Psoas muscle (tissue), 7 donors: ENCODE measurements at regions not wholly inside any gene's neighbourhood (a gene's known extent, or its start where the extent isn't known, plus 50 kb on each side); places are given as distances from the start of the nearest gene placed in this dataset.

Experiments used
- ATAC-seq, 4 donors: fragments of 200-7000 bp; cut with Tn5 transposase; one replicate each; pipeline ENCODE4 v1.9.1; 2020; ENCODE audit warnings: moderate library complexity in 3 of 4, mild to moderate bottlenecking in 2 of 4
- DNase-seq, 2 donors: peaks; one replicate each; pipeline ENCODE4 v3.0.0-alpha.2; 2020
- H3K27ac ChIP-seq: fragments of 200-600 bp; one replicate; pipeline ENCODE4 v1.8.0; 2022
- H3K27me3 ChIP-seq, 3 donors: fragments of 200-600 bp in 1 of 3; one replicate each; pipeline versions ENCODE4 v1.6.1 to v1.8.0; 2013 to 2022; ENCODE audit warnings: low read length in 2 of 3, mild to moderate bottlenecking in 2 of 3, moderate library complexity in 1 of 3; ENCODE audit not compliant: insufficient read depth in 3 of 3
- H3K36me3 ChIP-seq, 2 donors: fragments of 200-600 bp in 1 of 2; one replicate each; pipeline versions ENCODE4 v1.6.1 to v1.8.0; 2013 to 2022; ENCODE audit warnings: low read depth in 1 of 2, mild to moderate bottlenecking in 1 of 2, moderate library complexity in 1 of 2; ENCODE audit not compliant: insufficient read depth in 1 of 2
- H3K4me1 ChIP-seq: fragments of 200-600 bp; one replicate; pipeline ENCODE4 v1.8.0; 2022
- H3K4me3 ChIP-seq: fragments of 200-600 bp; one replicate; pipeline ENCODE4 v1.8.0; 2022; ENCODE audit warnings: mild to moderate bottlenecking
- H3K9me3 ChIP-seq: fragments of 200-600 bp; one replicate; pipeline ENCODE4 v1.8.0; 2022
- CTCF ChIP-seq: fragments of 200-600 bp; IDR thresholded peaks from one replicate; pipeline ENCODE4 v1.8.0; 2022; ENCODE audit warnings: antibody characterized with exemption
- WGBS, 3 donors: extraction: QIAGEN DNeasy Blood & Tissue Kit; methylation state at CpG; one replicate each; pipeline versions ENCODE4 v1.1.6 to v1.1.7; 2013; 5-methylcytosine and 5-hydroxymethylcytosine counted together
- intact Hi-C, 2 donors: fragments of 100-400 bp; cut with DNase I; formaldehyde crosslinking; loops; one replicate each; pipeline versions ENCODE4 v1.11.0 to v1.14.2; 2022
- donor health status: healthy with polysubstance abuse.
- donor health status: DM: no; HTN: no; CAD: no; lungs with moderate emphysema.
- donor health status: Bipolar disorder and iron deficiency.
- donor health status: healthy.
- donor health status: DM: yes; HTN: yes; CAD: no.
- donor health status: DM: no; HTN: no; CAD: no.
- donor health status: DM: yes; HTN: yes; CAD: no.

DNA sequence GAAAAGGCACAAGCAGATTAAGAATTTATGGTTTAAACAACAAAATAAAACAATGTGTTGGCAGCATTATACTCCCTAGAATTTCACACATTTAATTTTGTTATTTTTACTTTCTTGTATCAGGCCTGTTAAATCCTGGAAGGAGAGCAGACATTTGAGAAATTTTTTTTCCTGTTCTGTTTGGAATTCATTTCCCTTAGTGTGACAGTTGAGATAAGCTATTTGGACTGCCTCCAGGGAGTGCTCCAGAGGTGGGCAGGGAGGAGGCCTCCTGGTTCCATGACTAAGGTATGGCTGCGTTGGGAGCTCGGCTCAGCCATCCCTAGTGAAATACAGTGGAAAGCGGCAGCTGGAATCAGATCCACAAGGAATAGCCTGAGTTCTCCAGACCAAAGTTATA is 185.7 kb downstream of the KCNRG start:
- 87 to 93% (median 91%) methylated on average over 3 of the region's 3 CpGs for WGBS, 3 donors
- no peaks in the 10 kb centered on the region for H3K9me3 ChIP-seq
- no peak overlapping the region for H3K27ac ChIP-seq
- no peak for ATAC-seq
- no peak overlapping the region for H3K4me3 ChIP-seq
- H3K4me1 ChIP-seq, result no peaks in the 10 kb centered on the region
- TF ChIP-seq CTCF, result no peak
- no peaks in the 10 kb centered on the region for H3K27me3 ChIP-seq
- intact Hi-C loops, result no loop called here
- no peaks in the 10 kb centered on the region for H3K36me3 ChIP-seq
- DNase-seq, result no peak

GRCh38 chr13:50202485-50202884 is 187.2 kb downstream of the KCNRG start:
- intact Hi-C loops, result no loop called here
- 88 to 91% (median 90%) methylated on average over 4 of the region's 4 CpGs for WGBS, 3 donors
- Histone ChIP-seq H3K36me3 (no peaks in the 10 kb centered on the region), H3K4me3 (no peak overlapping the region), H3K27ac (no peak overlapping the region), H3K27me3 (no peaks in the 10 kb centered on the region), H3K4me1 (no peaks in the 10 kb centered on the region), H3K9me3 (no peaks in the 10 kb centered on the region)
- ATAC-seq (no peak), DNase-seq (no peak)
- no peak for TF ChIP-seq CTCF

DNA sequence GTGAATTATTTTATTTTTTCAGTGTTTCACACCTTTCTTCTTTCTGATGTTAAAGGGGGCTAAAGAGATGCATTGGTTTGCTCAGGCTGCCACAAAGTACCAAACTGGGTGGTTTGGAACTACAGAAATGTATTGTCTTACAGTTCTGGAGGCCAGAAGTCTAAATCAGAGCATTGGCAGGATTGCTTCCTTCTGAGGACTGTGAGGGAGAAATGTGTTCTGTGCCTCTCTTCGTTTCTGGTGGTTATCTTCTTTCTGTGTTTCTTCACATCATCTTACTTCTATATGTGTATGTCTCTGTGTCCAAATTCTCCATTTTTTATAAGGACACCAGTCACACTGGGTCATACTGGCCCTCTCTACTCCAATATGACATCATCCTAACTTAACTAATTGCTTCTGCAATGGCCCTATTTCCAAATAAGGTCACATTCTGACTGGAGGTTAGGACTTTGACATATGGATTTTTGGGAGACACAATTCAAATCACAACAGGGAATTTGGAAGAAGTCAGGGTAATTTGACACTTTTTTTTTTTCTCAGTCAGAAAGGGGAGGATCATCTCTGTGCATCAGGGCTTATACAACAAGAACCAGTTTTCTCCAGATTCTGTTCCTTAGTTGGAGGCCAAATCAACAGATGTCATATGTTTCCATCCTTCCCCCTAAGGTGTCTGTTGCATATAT is 188.2 kb downstream of the KCNRG start:
- DNase-seq (no peak), ATAC-seq (no peak)
- Histone ChIP-seq H3K9me3 (no peaks in the 10 kb centered on the region), H3K27ac (no peak overlapping the region), H3K36me3 (no peaks in the 10 kb centered on the region), H3K27me3 (no peaks in the 10 kb centered on the region), H3K4me3 (no peak overlapping the region), H3K4me1 (no peaks in the 10 kb centered on the region)
- intact Hi-C loops, result no loop called here
- TF ChIP-seq CTCF, result no peak
- 77 to 92% (median 78%) methylated on average over 1 of the region's 1 CpG for WGBS, 3 donors

GRCh38 chr13:50205581-50205980 is 190.3 kb downstream of the KCNRG start:
- TF ChIP-seq CTCF, result no peak
- Histone ChIP-seq H3K9me3 (no peaks in the 10 kb centered on the region), H3K36me3 (no peaks in the 10 kb centered on the region), H3K27ac (no peak overlapping the region), H3K4me3 (no peak overlapping the region), H3K27me3 (no peaks in the 10 kb centered on the region), H3K4me1 (no peaks in the 10 kb centered on the region)
- ATAC-seq (no peak), DNase-seq (no peak)
- intact Hi-C loops, result no loop called here
- 91 to 95% (median 93%) methylated on average over 2 of the region's 2 CpGs for WGBS, 3 donors

GRCh38 chr13:50208826-50209335 is 193.6 kb downstream of the KCNRG start:
- H3K4me3 ChIP-seq, result peak overlapping the region; percentile 24
- no peak overlapping the region for H3K27ac ChIP-seq
- 27 to 32% (median 29%) methylated on average over 9 of the region's 9 CpGs for WGBS, 3 donors
- peaks cover 5% of the 10 kb centered on the region for H3K9me3 ChIP-seq
- DNase-seq, result peak; percentile 42 to 60
- H3K27me3 ChIP-seq, result no peaks in the 10 kb centered on the region
- peak; percentile 64 to 72 (median 66) for ATAC-seq
- no peak for TF ChIP-seq CTCF
- no peaks in the 10 kb centered on the region for H3K36me3 ChIP-seq
- intact Hi-C loops, result no loop called here
- H3K4me1 ChIP-seq, result no peaks in the 10 kb centered on the region
